ENCODE measurements at regions not wholly inside any gene's neighbourhood (a gene's known extent, or its start where the extent isn't known, plus 50 kb on each side); places are given as distances from the start of the nearest gene placed in this dataset.

- in situ Hi-C loops (cut with MboI; ENCODE audit: low sequenced_read_pairs, unreplicated experiment) = no loop called here
- DNase-seq (ENCODE audit: low spot score) = no peak
- TF ChIP-seq CTCF (IDR thresholded peaks at IDR 0.05; ENCODE audit: borderline replicate concordance, control extremely low read depth, extremely low read depth, insufficient read depth, missing control alignments) = no peak
Measured at GRCh38 chr6:74103417-74103816, 407.4 kb downstream of the CD109 start.

GRCh38 chr6:74100719-74101287 is 404.8 kb downstream of the CD109 start:
- DNase-seq (ENCODE audit: low spot score) = no peak
- TF ChIP-seq CTCF (IDR thresholded peaks at IDR 0.05; ENCODE audit: borderline replicate concordance, control extremely low read depth, extremely low read depth, insufficient read depth, missing control alignments) = no peak
- in situ Hi-C loops (cut with MboI; ENCODE audit: low sequenced_read_pairs, unreplicated experiment) = no loop called here

- no peak for TF ChIP-seq CTCF (IDR thresholded peaks at IDR 0.05; ENCODE audit: borderline replicate concordance, control extremely low read depth, extremely low read depth, insufficient read depth, missing control alignments)
- DNase-seq (ENCODE audit: low spot score) = no peak
- in situ Hi-C loops (cut with MboI; ENCODE audit: low sequenced_read_pairs, unreplicated experiment) = loop anchor here (25.0 kb wide), 1 partner anchor 1116 kb away; the partner anchor contains the start of gene COL12A1
Measured at GRCh38 chr6:74096329-74096728, 400.3 kb downstream of the CD109 start.

- DNase-seq (ENCODE audit: low spot score) = no peak
- TF ChIP-seq CTCF (IDR thresholded peaks at IDR 0.05; ENCODE audit: borderline replicate concordance, control extremely low read depth, extremely low read depth, insufficient read depth, missing control alignments) = no peak
- in situ Hi-C loops (cut with MboI; ENCODE audit: low sequenced_read_pairs, unreplicated experiment) = loop anchor here (25.0 kb wide), 1 partner anchor 1119 kb away; the partner anchor contains the start of gene COL12A1
Measured at GRCh38 chr6:74093361-74093760, 397.4 kb downstream of the CD109 start.

GRCh38 chr6:74091794-74092157 is 395.8 kb downstream of the CD109 start:
- in situ Hi-C loops (cut with MboI; ENCODE audit: low sequenced_read_pairs, unreplicated experiment) = loop anchor here (25.0 kb wide), 1 partner anchor 1121 kb away; the partner anchor contains the start of gene COL12A1
- no peak for TF ChIP-seq CTCF (IDR thresholded peaks at IDR 0.05; ENCODE audit: borderline replicate concordance, control extremely low read depth, extremely low read depth, insufficient read depth, missing control alignments)
- no peak for DNase-seq (ENCODE audit: low spot score)

GRCh38 chr6:74091136-74091793 is 395.3 kb downstream of the CD109 start:
- in situ Hi-C loops (cut with MboI; ENCODE audit: low sequenced_read_pairs, unreplicated experiment) = loop anchor here (25.0 kb wide), 1 partner anchor 1121 kb away; the partner anchor contains the start of gene COL12A1
- peak; percentile 59 for TF ChIP-seq CTCF (IDR thresholded peaks at IDR 0.05; ENCODE audit: borderline replicate concordance, control extremely low read depth, extremely low read depth, insufficient read depth, missing control alignments)
- peak; percentile 15 for DNase-seq (ENCODE audit: low spot score)

Data from GM13976 (cell line).